IMR-90 (cell line): ENCODE measurements at regions not wholly inside any gene's neighbourhood (a gene's known extent, or its start where the extent isn't known, plus 50 kb on each side); places are given as distances from the start of the nearest gene placed in this dataset.

ENCODE experiments used
- ATAC-seq: fragments of 200-7000 bp; cut with Tn5 transposase; 2 replicates; pipeline ENCODE4 v1.9.1; 2020; ENCODE audit warnings: low read depth, mild to moderate bottlenecking, moderate library complexity
- BruUV-seq: library from RNA; stranded (reverse); fragments of 400-500 nt; replicated peaks from 2 replicates; lab custom pipeline; 2021; lab: Mats Ljungman, UMichigan
- CTCF ChIA-PET: fragments of 300-600 bp; formaldehyde crosslinking; extraction: SDS; loops from one replicate; lab custom pipeline; 2021; ENCODE audit warnings: antibody characterized with exemption; lab: Yijun Ruan, JAX
- POLR2A ChIA-PET: fragments of 300-600 bp; sonication (Branson Sonifier 250); formaldehyde crosslinking; loops from one replicate; lab custom pipeline; 2022; ENCODE audit warnings: antibody characterized with exemption; ENCODE audit not compliant: unreplicated experiment; lab: Charles Lee
- DNase-seq: peaks from one replicate; pipeline ENCODE4 v3.0.0; 2013
- H2AFZ ChIP-seq: replicated peaks from 2 replicates; pipeline ENCODE3; 2013; ENCODE audit warnings: low read length, mild to moderate bottlenecking; ENCODE audit not compliant: poor library complexity
- H2AK5ac ChIP-seq: 2 replicates; pipeline ENCODE4 v1.6.1; 2013; ENCODE audit warnings: low read depth, low read length, inconsistent platforms
- H2AK9ac ChIP-seq: replicated peaks from 2 replicates; pipeline ENCODE3; 2013; ENCODE audit warnings: mild to moderate bottlenecking, low read depth, low read length, moderate library complexity; ENCODE audit not compliant: poor library complexity
- H2BK120ac ChIP-seq: 2 replicates; pipeline ENCODE4 v1.6.1; 2013; ENCODE audit warnings: low read depth, low read length, inconsistent platforms
- H2BK15ac ChIP-seq: 3 replicates; pipeline ENCODE4 v1.6.1; 2013; ENCODE audit warnings: low read depth, low read length, inconsistent platforms
- H2BK20ac ChIP-seq: 2 replicates; pipeline ENCODE4 v1.6.1; 2013; ENCODE audit warnings: low read depth, mild to moderate bottlenecking, inconsistent platforms, low read length, moderate library complexity
- H2BK5ac ChIP-seq: 2 replicates; pipeline ENCODE4 v1.6.1; 2013; ENCODE audit warnings: mild to moderate bottlenecking, low read depth, low read length, inconsistent platforms; ENCODE audit not compliant: poor library complexity, severe bottlenecking
- H3K14ac ChIP-seq: replicated peaks from 2 replicates; pipeline ENCODE4 v1.6.1; 2013; ENCODE audit warnings: low read depth, low read length, inconsistent platforms
- H3K18ac ChIP-seq: 2 replicates; pipeline ENCODE4 v1.6.1; 2013; ENCODE audit warnings: low read depth, low read length, control low read depth
- H3K23ac ChIP-seq: 2 replicates; pipeline ENCODE4 v1.6.1; 2013; ENCODE audit warnings: low read depth, low read length, inconsistent platforms
- H3K27ac ChIP-seq: 2 replicates; pipeline ENCODE4 v1.5.1; 2013; ENCODE audit warnings: mild to moderate bottlenecking, control low read depth, low read length; ENCODE audit not compliant: insufficient read depth
- H3K27me3 ChIP-seq: 2 replicates; pipeline ENCODE4 v1.6.1; 2013; ENCODE audit warnings: low read length; ENCODE audit not compliant: control insufficient read depth, insufficient read depth
- H3K36me3 ChIP-seq: 2 replicates; pipeline ENCODE4 v1.6.1; 2013; ENCODE audit warnings: low read length, mixed read lengths; ENCODE audit not compliant: control insufficient read depth, insufficient read depth
- H3K4ac ChIP-seq: 2 replicates; pipeline ENCODE4 v1.6.1; 2013; ENCODE audit warnings: low read depth, low read length, inconsistent platforms
- H3K4me1 ChIP-seq: 2 replicates; pipeline ENCODE4 v1.6.1; 2013; ENCODE audit warnings: low read length, mixed read lengths; ENCODE audit not compliant: control insufficient read depth, insufficient read depth
- H3K4me2 ChIP-seq: 2 replicates; pipeline ENCODE4 v1.6.1; 2013; ENCODE audit warnings: low read depth, mild to moderate bottlenecking, control low read depth, low read length, moderate library complexity
- H3K4me3 ChIP-seq: 2 replicates; pipeline ENCODE4 v1.5.1; 2013; ENCODE audit warnings: low read depth, mild to moderate bottlenecking, control low read depth, low read length, moderate library complexity; ENCODE audit not compliant: insufficient read depth
- H3K56ac ChIP-seq: 2 replicates; pipeline ENCODE4 v1.6.1; 2013; ENCODE audit warnings: low read length, inconsistent platforms; ENCODE audit not compliant: insufficient read depth; ENCODE audit errors: extremely low read depth
- H3K79me1 ChIP-seq, 2 experiments: 2 replicates each; pipeline ENCODE4 v1.6.1; 2013; ENCODE audit warnings: low read length in 2 of 2, inconsistent platforms in 1 of 2, low read depth in 1 of 2
- H3K9ac ChIP-seq: 2 replicates; pipeline ENCODE4 v1.6.1; 2013; ENCODE audit warnings: low read depth, low read length, control low read depth
- H3K9me1 ChIP-seq: 2 replicates; pipeline ENCODE4 v1.6.1; 2013; ENCODE audit warnings: low read length, inconsistent platforms; ENCODE audit not compliant: insufficient read depth
- H3K9me3 ChIP-seq: 2 replicates; pipeline ENCODE4 v1.6.1; 2013; ENCODE audit warnings: low read length; ENCODE audit not compliant: control insufficient read depth, insufficient read depth
- H4K20me1 ChIP-seq: 2 replicates; pipeline ENCODE4 v1.6.1; 2013; ENCODE audit warnings: low read length, inconsistent platforms; ENCODE audit not compliant: insufficient read depth
- H4K5ac ChIP-seq: 2 replicates; pipeline ENCODE4 v1.6.1; 2013; ENCODE audit warnings: mild to moderate bottlenecking, low read depth, low read length, control low read depth
- H4K8ac ChIP-seq, 2 experiments: 2 replicates each; pipeline ENCODE4 v1.6.1; 2013; ENCODE audit warnings: low read depth in 2 of 2, low read length in 2 of 2, control low read depth in 1 of 2, inconsistent platforms in 1 of 2
- H4K91ac ChIP-seq: 2 replicates; pipeline ENCODE4 v1.6.1; 2013; ENCODE audit warnings: low read depth, low read length, inconsistent platforms; ENCODE audit not compliant: insufficient read depth
- BHLHE40 ChIP-seq: fragments of 150-350 bp; IDR thresholded peaks from 2 replicates; pipeline ENCODE4 v1.6.1; 2016; ENCODE audit warnings: mild to moderate bottlenecking, low read depth, low read length
- CHD1 ChIP-seq: IDR thresholded peaks from 2 replicates; pipeline ENCODE4 v1.6.1; 2012; ENCODE audit warnings: low read depth, low read length, improper control_type of control experiment
- FOS ChIP-seq: fragments of 150-350 bp; IDR thresholded peaks from 2 replicates; pipeline ENCODE4 v1.6.1; 2016; ENCODE audit warnings: low read depth, low read length
- MAFK ChIP-seq: IDR thresholded peaks from 2 replicates; pipeline ENCODE4 v1.6.1; 2012; ENCODE audit warnings: low read depth, low read length, improper control_type of control experiment
- MAZ ChIP-seq: IDR thresholded peaks from 2 replicates; pipeline ENCODE4 v1.6.1; 2012; ENCODE audit warnings: low read depth, mild to moderate bottlenecking, low read length, improper control_type of control experiment, moderate library complexity, borderline replicate concordance
- MXI1 ChIP-seq: IDR thresholded peaks from 2 replicates; pipeline ENCODE4 v1.6.1; 2012; ENCODE audit warnings: low read depth, mild to moderate bottlenecking, low read length, moderate library complexity, borderline replicate concordance
- NFE2L2 ChIP-seq: fragments of 150-350 bp; IDR thresholded peaks from 2 replicates; pipeline ENCODE4 v1.6.1; 2016; ENCODE audit warnings: low read depth, mild to moderate bottlenecking, low read length
- POLR2A ChIP-seq: IDR thresholded peaks from 2 replicates; pipeline ENCODE4 v1.6.1; 2012; ENCODE audit warnings: mild to moderate bottlenecking, low read depth, low read length
- RAD21 ChIP-seq: IDR thresholded peaks from 2 replicates; pipeline ENCODE4 v1.6.1; 2012; ENCODE audit warnings: low read length, improper control_type of control experiment
- RCOR1 ChIP-seq: IDR thresholded peaks from 2 replicates; pipeline ENCODE4 v1.6.1; 2012; ENCODE audit warnings: mild to moderate bottlenecking, low read length, improper control_type of control experiment; ENCODE audit not compliant: insufficient replicate concordance
- RFX5 ChIP-seq: IDR thresholded peaks from 2 replicates; pipeline ENCODE4 v1.8.0; 2012; ENCODE audit warnings: low read depth, mild to moderate bottlenecking, low read length, moderate library complexity
- SMC3 ChIP-seq: fragments of 150-350 bp; IDR thresholded peaks from 2 replicates; pipeline ENCODE4 v1.6.1; 2016; ENCODE audit warnings: low read depth, mild to moderate bottlenecking, antibody characterized with exemption, low read length, moderate library complexity
- USF2 ChIP-seq: fragments of 150-350 bp; IDR thresholded peaks from 2 replicates; pipeline ENCODE4 v1.6.1; 2017; ENCODE audit warnings: mild to moderate bottlenecking, antibody characterized with exemption, low read length, low read depth
- WGBS, 2 experiments: methylation state at CpG; one replicate each; pipeline versions ENCODE4 v1.1.5 to v1.1.7; 2013; ENCODE audit warnings: missing lambda C conversion rate in 2 of 2; ENCODE audit not compliant: insufficient read length in 1 of 2; ENCODE audit errors: extremely low coverage in 2 of 2; 5-methylcytosine and 5-hydroxymethylcytosine counted together
- dilution Hi-C: fragments of 300-500 bp; cut with HindIII; formaldehyde crosslinking; loops from one replicate; pipeline ENCODE4 v1.14.3; 2018; ENCODE audit warnings: low sequenced_read_pairs; ENCODE audit not compliant: unreplicated experiment
- in situ Hi-C: fragments of 300-500 bp; cut with MboI; formaldehyde crosslinking; loops from 3 replicates; pipeline ENCODE4 v1.14.3; 2019; ENCODE audit warnings: low sequenced_read_pairs, inconsistent platforms, mixed read lengths
- intact Hi-C: fragments of 100-400 bp; cut with micrococcal nuclease; formaldehyde crosslinking; loops from 2 replicates; pipeline ENCODE4 v1.10.0; 2022
- TF ChIP-seq, protein P1 (sequence below): fragments of 150-350 bp; IDR thresholded peaks from 2 replicates; pipeline ENCODE4 v1.6.1; 2016; ENCODE audit warnings: low read depth, mild to moderate bottlenecking, low read length, moderate library complexity, borderline replicate concordance
- TF ChIP-seq, protein P2 (sequence below): conservative IDR thresholded peaks from 2 replicates; pipeline ENCODE4 v1.5.1; 2012; ENCODE audit warnings: mild to moderate bottlenecking, low read depth, low read length, improper control_type of control experiment

DNA sequence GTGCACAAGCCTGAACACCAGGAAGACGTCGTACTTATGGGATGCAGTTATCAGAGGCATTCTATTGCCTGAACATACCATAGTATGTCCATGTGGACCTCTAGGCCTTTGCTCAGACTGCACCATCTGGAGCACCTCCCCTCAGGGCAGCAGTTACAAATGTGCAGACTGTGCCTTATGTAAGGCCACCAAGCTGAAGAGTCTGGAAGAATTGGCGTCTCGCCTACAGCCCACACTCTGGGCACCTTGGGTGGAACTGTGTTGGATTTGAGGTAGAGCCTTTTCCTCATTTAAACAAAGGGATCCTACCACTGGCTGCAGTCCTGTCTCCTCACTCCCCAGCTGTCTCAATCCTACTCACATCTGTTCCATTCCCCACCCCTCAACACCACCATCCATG is 204.3 kb upstream of the FRMD6 start:
- H4K20me1 ChIP-seq = no peaks in the 10 kb centered on the region
- no peak overlapping the region; the same call in 1 of the 2 replicates for H4K5ac ChIP-seq
- H3K9me3 ChIP-seq = no peaks in the 10 kb centered on the region
- peak overlapping the region; percentile 45; the same call in 1 of the 2 replicates for H3K18ac ChIP-seq
- 0 out of 2 replicates have a peak overlapping the region, but pooled peaks have one; percentile 32 for H3K23ac ChIP-seq
- in situ Hi-C loops = no loop called here
- H4K91ac ChIP-seq = no peak overlapping the region
- H2AK5ac ChIP-seq = peak overlapping the region; percentile 77
- H3K4me3 ChIP-seq = no peak overlapping the region
- no peaks in the 10 kb centered on the region for H3K27me3 ChIP-seq
- TF ChIP-seq RFX5 (no peak), POLR2A (no peak), MAZ (no peak), FOS (no peak), MXI1 (no peak), USF2 (no peak), BHLHE40 (no peak), RAD21 (no peak), RCOR1 (no peak), NFE2L2 (no peak), MAFK (no peak), SMC3 (no peak), CHD1 (no peak)
- TF ChIP-seq, protein P1, sequence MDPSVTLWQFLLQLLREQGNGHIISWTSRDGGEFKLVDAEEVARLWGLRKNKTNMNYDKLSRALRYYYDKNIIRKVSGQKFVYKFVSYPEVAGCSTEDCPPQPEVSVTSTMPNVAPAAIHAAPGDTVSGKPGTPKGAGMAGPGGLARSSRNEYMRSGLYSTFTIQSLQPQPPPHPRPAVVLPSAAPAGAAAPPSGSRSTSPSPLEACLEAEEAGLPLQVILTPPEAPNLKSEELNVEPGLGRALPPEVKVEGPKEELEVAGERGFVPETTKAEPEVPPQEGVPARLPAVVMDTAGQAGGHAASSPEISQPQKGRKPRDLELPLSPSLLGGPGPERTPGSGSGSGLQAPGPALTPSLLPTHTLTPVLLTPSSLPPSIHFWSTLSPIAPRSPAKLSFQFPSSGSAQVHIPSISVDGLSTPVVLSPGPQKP = no peak
- TF ChIP-seq, protein P2, sequence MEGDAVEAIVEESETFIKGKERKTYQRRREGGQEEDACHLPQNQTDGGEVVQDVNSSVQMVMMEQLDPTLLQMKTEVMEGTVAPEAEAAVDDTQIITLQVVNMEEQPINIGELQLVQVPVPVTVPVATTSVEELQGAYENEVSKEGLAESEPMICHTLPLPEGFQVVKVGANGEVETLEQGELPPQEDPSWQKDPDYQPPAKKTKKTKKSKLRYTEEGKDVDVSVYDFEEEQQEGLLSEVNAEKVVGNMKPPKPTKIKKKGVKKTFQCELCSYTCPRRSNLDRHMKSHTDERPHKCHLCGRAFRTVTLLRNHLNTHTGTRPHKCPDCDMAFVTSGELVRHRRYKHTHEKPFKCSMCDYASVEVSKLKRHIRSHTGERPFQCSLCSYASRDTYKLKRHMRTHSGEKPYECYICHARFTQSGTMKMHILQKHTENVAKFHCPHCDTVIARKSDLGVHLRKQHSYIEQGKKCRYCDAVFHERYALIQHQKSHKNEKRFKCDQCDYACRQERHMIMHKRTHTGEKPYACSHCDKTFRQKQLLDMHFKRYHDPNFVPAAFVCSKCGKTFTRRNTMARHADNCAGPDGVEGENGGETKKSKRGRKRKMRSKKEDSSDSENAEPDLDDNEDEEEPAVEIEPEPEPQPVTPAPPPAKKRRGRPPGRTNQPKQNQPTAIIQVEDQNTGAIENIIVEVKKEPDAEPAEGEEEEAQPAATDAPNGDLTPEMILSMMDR = no peak
- peaks cover 24% of the 10 kb centered on the region for H3K9me1 ChIP-seq
- H2BK5ac ChIP-seq = no peak overlapping the region
- H3K36me3 ChIP-seq = no peaks in the 10 kb centered on the region
- ATAC-seq (no peak), DNase-seq (no peak)
- H3K9ac ChIP-seq = no peak overlapping the region
- H2BK20ac ChIP-seq = peak overlapping the region; percentile 30
- intact Hi-C loops = no loop called here
- peaks cover 15% of the 10 kb centered on the region for H3K4me1 ChIP-seq
- BruUV-seq = no TSS peak
- POLR2A ChIA-PET = interaction anchor here (0.7 kb wide), 1 partner anchor 571 kb away, joined by 3 read pairs; no protein-coding TSS in a partner anchor
- no peak overlapping the region; a peak in 1 of 4 replicates for H4K8ac ChIP-seq
- no peak overlapping the region for H3K4me2 ChIP-seq
- peak overlapping the region; percentile 30; the same call in 1 of the 2 replicates for H3K14ac ChIP-seq
- H3K56ac ChIP-seq = no peak overlapping the region
- peak overlapping the region; percentile 12 for H2BK120ac ChIP-seq
- no peak overlapping the region for H2AK9ac ChIP-seq
- H3K4ac ChIP-seq = peak overlapping the region; percentile 20; the same call in 1 of the 2 replicates
- no peak overlapping the region for H3K27ac ChIP-seq
- 100% methylated on average over 2 of the region's 4 CpGs; no CpG with 5 or more reads in 1 of the 2 experiments for WGBS, 2 experiments
- peaks cover 0 to 13% of the 10 kb centered on the region in 2 experiments; a peak in 1 of 4 replicates for H3K79me1 ChIP-seq
- dilution Hi-C loops = no loop called here
- no peak overlapping the region for H2AFZ ChIP-seq
- H2BK15ac ChIP-seq = peak overlapping the region; percentile 5; the same call in 1 of the 3 replicates
- CTCF ChIA-PET = no interaction called here
